ENCODE measurements at regions not wholly inside any gene's neighbourhood (a gene's known extent, or its start where the extent isn't known, plus 50 kb on each side); places are given as distances from the start of the nearest gene placed in this dataset.

DNA sequence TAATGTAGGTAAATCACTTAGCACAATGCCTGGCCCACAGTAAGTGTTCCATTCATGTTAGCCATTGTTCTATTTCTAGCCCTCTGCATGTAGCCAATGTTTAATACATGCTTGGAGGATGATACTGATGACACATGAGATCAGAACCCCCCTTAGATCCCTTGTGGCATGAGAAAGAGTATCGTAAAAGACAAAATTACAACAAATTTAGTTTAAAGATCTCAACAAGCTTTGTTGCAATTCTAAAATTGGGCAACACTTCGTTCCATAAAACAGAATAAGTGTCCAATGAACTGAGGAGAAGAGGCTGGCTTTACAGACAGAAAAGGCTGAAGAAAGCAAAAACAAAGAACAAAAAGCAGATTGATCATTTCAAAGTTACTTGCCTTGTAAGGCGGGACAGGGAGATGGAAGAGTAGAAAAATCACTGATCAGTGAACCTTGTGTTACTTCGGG, 148.7 kb upstream of the SLC1A4 start:
- TF ChIP-seq YY1 (IDR thresholded peaks at IDR 0.05; ENCODE audit: insufficient read depth, insufficient read length) (no peak), SUZ12 (IDR thresholded peaks at IDR 0.05; ENCODE audit: extremely low read depth, insufficient read depth, insufficient read length) (no peak), ZNF274 (IDR thresholded peaks at IDR 0.05; ENCODE audit: low read depth, low read length) (no peak)
